ENCODE measurements at regions not wholly inside any gene's neighbourhood (a gene's known extent, or its start where the extent isn't known, plus 50 kb on each side); places are given as distances from the start of the nearest gene placed in this dataset.
A peak's percentile ranks its signal among the peaks of the same experiment; 100 is the strongest.

GRCh38 chr1:203401199-203401877 is 50.4 kb upstream of the FMOD start:
- Histone ChIP-seq H3K36me3 (ENCODE audit: insufficient read depth, low read length) (no peaks in the 10 kb centered on the region), H3K27me3 (ENCODE audit: insufficient read depth, low read length, poor library complexity, severe bottlenecking) (no peaks in the 10 kb centered on the region), H3K4me1 (ENCODE audit: insufficient read depth, low read length) (no peaks in the 10 kb centered on the region), H3K4me3 (ENCODE audit: low read length) (no peak overlapping the region), H3K27ac (ENCODE audit: low read depth, low read length) (no peak overlapping the region), H3K9me3 (ENCODE audit: low read length) (no peaks in the 10 kb centered on the region)
- ChIA-PET POLR2A (no interaction called here), CTCF (no interaction called here)
- no peak overlapping the region for H3K27ac Mint-ChIP-seq
- H3K4me3 Mint-ChIP-seq, result no peak overlapping the region
- no peaks in the 10 kb centered on the region for H3K9me3 Mint-ChIP-seq
- no peaks in the 10 kb centered on the region for H3K4me1 Mint-ChIP-seq
- no peaks in the 10 kb centered on the region for H3K36me3 Mint-ChIP-seq
- H3K27me3 Mint-ChIP-seq, result peaks cover 24 to 60% of the 10 kb centered on the region in 2 donors
- no peak for DNase-seq

- ChIA-PET CTCF (no interaction called here), POLR2A (no interaction called here)
These were observed 51.2 kb upstream of the FMOD start for GRCh38 chr1:203402152-203402551.

GRCh38 chr1:203402629-203403337 is 51.9 kb upstream of the FMOD start:
- ChIA-PET CTCF (no interaction called here), POLR2A (no interaction called here)
- peak overlapping the region in 2 of 8 donors; percentile 39 to 56 for H3K27ac Mint-ChIP-seq
- H3K27me3 Mint-ChIP-seq, result peaks cover 25 to 58% of the 10 kb centered on the region in 2 donors
- Histone ChIP-seq H3K4me1 (ENCODE audit: insufficient read depth, low read length) (no peaks in the 10 kb centered on the region), H3K4me3 (ENCODE audit: low read length) (no peak overlapping the region), H3K9me3 (ENCODE audit: low read length) (no peaks in the 10 kb centered on the region), H3K27ac (ENCODE audit: low read depth, low read length) (no peak overlapping the region), H3K36me3 (ENCODE audit: insufficient read depth, low read length) (no peaks in the 10 kb centered on the region), H3K27me3 (ENCODE audit: insufficient read depth, low read length, poor library complexity, severe bottlenecking) (no peaks in the 10 kb centered on the region)
- no peak overlapping the region for H3K4me3 Mint-ChIP-seq
- no peaks in the 10 kb centered on the region for H3K9me3 Mint-ChIP-seq
- no peak for DNase-seq
- H3K36me3 Mint-ChIP-seq, result no peaks in the 10 kb centered on the region
- no peaks in the 10 kb centered on the region for H3K4me1 Mint-ChIP-seq

More at GRCh38 chr1:203402152-203402551, 51.2 kb upstream of the FMOD start:
- no peaks in the 10 kb centered on the region for H3K27me3 ChIP-seq (ENCODE audit: insufficient read depth, low read length, poor library complexity, severe bottlenecking)
- DNase-seq, result no peak
- H3K27ac ChIP-seq (ENCODE audit: low read depth, low read length), result no peak overlapping the region
- H3K4me3 ChIP-seq (ENCODE audit: low read length), result no peak overlapping the region
- H3K4me1 Mint-ChIP-seq, result no peaks in the 10 kb centered on the region
- no peaks in the 10 kb centered on the region for H3K36me3 ChIP-seq (ENCODE audit: insufficient read depth, low read length)
- H3K9me3 Mint-ChIP-seq, result no peaks in the 10 kb centered on the region
- no peaks in the 10 kb centered on the region for H3K4me1 ChIP-seq (ENCODE audit: insufficient read depth, low read length)
- H3K36me3 Mint-ChIP-seq, result no peaks in the 10 kb centered on the region
- no peaks in the 10 kb centered on the region for H3K9me3 ChIP-seq (ENCODE audit: low read length)
- no peak overlapping the region for H3K4me3 Mint-ChIP-seq
- no peak overlapping the region for H3K27ac Mint-ChIP-seq
- peaks cover 24 to 60% of the 10 kb centered on the region in 2 donors for H3K27me3 Mint-ChIP-seq

GRCh38 chr1:203403586-203403985 is 52.7 kb upstream of the FMOD start:
- no peaks in the 10 kb centered on the region for H3K9me3 Mint-ChIP-seq
- CTCF ChIA-PET, result no interaction called here
- POLR2A ChIA-PET, result no interaction called here

GRCh38 chr1:203404546-203404945 is 53.6 kb upstream of the FMOD start:
- Histone ChIP-seq H3K4me1 (ENCODE audit: insufficient read depth, low read length) (no peaks in the 10 kb centered on the region), H3K9me3 (ENCODE audit: low read length) (no peaks in the 10 kb centered on the region), H3K27ac (ENCODE audit: low read depth, low read length) (no peak overlapping the region), H3K36me3 (ENCODE audit: insufficient read depth, low read length) (no peaks in the 10 kb centered on the region), H3K27me3 (ENCODE audit: insufficient read depth, low read length, poor library complexity, severe bottlenecking) (no peaks in the 10 kb centered on the region), H3K4me3 (ENCODE audit: low read length) (no peak overlapping the region)
- ChIA-PET CTCF (no interaction called here), POLR2A (no interaction called here)
- Mint-ChIP-seq H3K36me3 (no peaks in the 10 kb centered on the region), H3K27ac (no peak overlapping the region), H3K4me3 (no peak overlapping the region), H3K4me1 (no peaks in the 10 kb centered on the region), H3K9me3 (no peaks in the 10 kb centered on the region), H3K27me3 (peaks cover 31 to 59% of the 10 kb centered on the region in 2 donors)
- no peak for DNase-seq

More at GRCh38 chr1:203403586-203403985, 52.7 kb upstream of the FMOD start:
- Mint-ChIP-seq H3K4me1 (no peaks in the 10 kb centered on the region), H3K36me3 (no peaks in the 10 kb centered on the region), H3K27ac (no peak overlapping the region), H3K4me3 (no peak overlapping the region), H3K27me3 (peaks cover 27 to 57% of the 10 kb centered on the region in 2 donors)
- Histone ChIP-seq H3K9me3 (ENCODE audit: low read length) (no peaks in the 10 kb centered on the region), H3K36me3 (ENCODE audit: insufficient read depth, low read length) (no peaks in the 10 kb centered on the region), H3K4me1 (ENCODE audit: insufficient read depth, low read length) (no peaks in the 10 kb centered on the region), H3K27me3 (ENCODE audit: insufficient read depth, low read length, poor library complexity, severe bottlenecking) (no peaks in the 10 kb centered on the region), H3K4me3 (ENCODE audit: low read length) (no peak overlapping the region), H3K27ac (ENCODE audit: low read depth, low read length) (no peak overlapping the region)
- no peak for DNase-seq

- Mint-ChIP-seq H3K27me3 (peaks cover 39 to 65% of the 10 kb centered on the region in 2 donors), H3K36me3 (no peaks in the 10 kb centered on the region), H3K27ac (no peak overlapping the region), H3K9me3 (peaks cover 0 to 3% (median 0%) of the 10 kb centered on the region in 5 donors), H3K4me1 (no peaks in the 10 kb centered on the region), H3K4me3 (no peak overlapping the region)
- Histone ChIP-seq H3K36me3 (ENCODE audit: insufficient read depth, low read length) (no peaks in the 10 kb centered on the region), H3K9me3 (ENCODE audit: low read length) (no peaks in the 10 kb centered on the region), H3K4me3 (ENCODE audit: low read length) (no peak overlapping the region), H3K27me3 (ENCODE audit: insufficient read depth, low read length, poor library complexity, severe bottlenecking) (no peaks in the 10 kb centered on the region), H3K27ac (ENCODE audit: low read depth, low read length) (no peak overlapping the region), H3K4me1 (ENCODE audit: insufficient read depth, low read length) (no peaks in the 10 kb centered on the region)
- CTCF ChIA-PET, result no interaction called here
- POLR2A ChIA-PET, result no interaction called here
- DNase-seq, result no peak
These were observed 54.9 kb upstream of the FMOD start for GRCh38 chr1:203405703-203406438.

- H3K36me3 Mint-ChIP-seq, result no peaks in the 10 kb centered on the region
These were observed 55.6 kb upstream of the FMOD start for GRCh38 chr1:203406446-203407045.

GRCh38 chr1:203407296-203407695 is 56.4 kb upstream of the FMOD start:
- Histone ChIP-seq H3K27ac (ENCODE audit: low read depth, low read length) (no peak overlapping the region), H3K4me3 (ENCODE audit: low read length) (no peak overlapping the region), H3K36me3 (ENCODE audit: insufficient read depth, low read length) (no peaks in the 10 kb centered on the region), H3K9me3 (ENCODE audit: low read length) (no peaks in the 10 kb centered on the region), H3K4me1 (ENCODE audit: insufficient read depth, low read length) (no peaks in the 10 kb centered on the region), H3K27me3 (ENCODE audit: insufficient read depth, low read length, poor library complexity, severe bottlenecking) (no peaks in the 10 kb centered on the region)
- DNase-seq, result no peak
- Mint-ChIP-seq H3K27me3 (peaks cover 35 to 66% of the 10 kb centered on the region in 2 donors), H3K9me3 (peaks cover 0 to 7% (median 0%) of the 10 kb centered on the region in 5 donors), H3K4me3 (no peak overlapping the region), H3K36me3 (no peaks in the 10 kb centered on the region), H3K27ac (no peak overlapping the region), H3K4me1 (no peaks in the 10 kb centered on the region)
- ChIA-PET POLR2A (no interaction called here), CTCF (no interaction called here)

More at GRCh38 chr1:203406446-203407045, 55.6 kb upstream of the FMOD start:
- peak overlapping the region in 1 of 8 donors; percentile 43 for H3K27ac Mint-ChIP-seq
- no peaks in the 10 kb centered on the region for H3K36me3 ChIP-seq (ENCODE audit: insufficient read depth, low read length)
- no peaks in the 10 kb centered on the region for H3K9me3 ChIP-seq (ENCODE audit: low read length)
- H3K27me3 Mint-ChIP-seq, result peaks cover 35 to 66% of the 10 kb centered on the region in 2 donors
- no peak for DNase-seq
- no peak overlapping the region for H3K4me3 Mint-ChIP-seq
- no peaks in the 10 kb centered on the region for H3K4me1 Mint-ChIP-seq
- ChIA-PET POLR2A (no interaction called here), CTCF (no interaction called here)
- no peaks in the 10 kb centered on the region for H3K27me3 ChIP-seq (ENCODE audit: insufficient read depth, low read length, poor library complexity, severe bottlenecking)
- H3K4me3 ChIP-seq (ENCODE audit: low read length), result no peak overlapping the region
- peaks cover 0 to 7% (median 0%) of the 10 kb centered on the region in 5 donors for H3K9me3 Mint-ChIP-seq
- no peaks in the 10 kb centered on the region for H3K4me1 ChIP-seq (ENCODE audit: insufficient read depth, low read length)
- H3K27ac ChIP-seq (ENCODE audit: low read depth, low read length), result no peak overlapping the region
